ENCODE measurements at regions not wholly inside any gene's neighbourhood (a gene's known extent, or its start where the extent isn't known, plus 50 kb on each side); places are given as distances from the start of the nearest gene placed in this dataset.

DNA sequence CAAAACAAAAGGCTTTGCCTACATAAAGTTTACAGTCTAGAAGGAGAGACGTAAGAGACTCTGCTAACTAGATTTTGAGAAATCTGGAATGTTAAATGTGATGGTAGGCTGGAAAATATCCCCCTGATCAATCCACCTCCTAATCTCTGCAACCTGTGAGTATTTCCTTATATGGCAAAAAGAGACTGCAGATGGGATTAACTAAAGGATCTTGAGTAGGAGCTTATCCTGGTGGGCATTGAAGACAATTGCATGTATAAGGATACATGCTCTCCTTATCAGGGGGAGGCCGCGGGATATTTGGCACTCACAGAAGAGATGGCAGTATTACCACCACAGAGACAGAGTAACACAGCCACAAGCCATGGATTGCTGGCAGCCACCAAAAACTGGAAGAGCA is 95.2 kb downstream of the EGLN3 start:
- Histone ChIP-seq H3K27me3 (ENCODE audit: control insufficient read depth, insufficient read depth, low read length) (no peaks in the 10 kb centered on the region; the same call in 1 of the 2 replicates), H3K36me3 (ENCODE audit: control insufficient read depth, insufficient read depth, low read length) (no peaks in the 10 kb centered on the region), H3K4me3 (ENCODE audit: low read depth, low read length) (no peak overlapping the region)
- POLR2A ChIA-PET, result no interaction called here
- CTCF ChIA-PET, result interaction anchor here (0.6 to 0.9 kb wide), 2 partner anchors 373 to 385 kb away, joined by 3 read pairs; no protein-coding TSS in a partner anchor
- no peak for DNase-seq (ENCODE audit: low read depth)
- no peak for TF ChIP-seq CTCF (IDR thresholded peaks at IDR 0.05; ENCODE audit: insufficient read depth, low read depth, low read length)

Data from BJ (cell line).